GM10266 (cell line): ENCODE measurements at regions not wholly inside any gene's neighbourhood (a gene's known extent, or its start where the extent isn't known, plus 50 kb on each side); places are given as distances from the start of the nearest gene placed in this dataset.

Source experiments
- DNase-seq: peaks from one replicate; pipeline ENCODE4 v3.0.0; 2012; ENCODE audit errors: extremely low spot score
- CTCF ChIP-seq: IDR thresholded peaks from 2 replicates; pipeline ENCODE4 v1.5.1; 2012; ENCODE audit warnings: mild to moderate bottlenecking, low read depth; ENCODE audit not compliant: control insufficient read depth, insufficient read depth; ENCODE audit errors: missing control alignments

GRCh38 chr14:104361101-104361591 lies 218.4 kb upstream of the C14orf180 start:
- TF ChIP-seq CTCF = no peak
- DNase-seq = no peak

DNA sequence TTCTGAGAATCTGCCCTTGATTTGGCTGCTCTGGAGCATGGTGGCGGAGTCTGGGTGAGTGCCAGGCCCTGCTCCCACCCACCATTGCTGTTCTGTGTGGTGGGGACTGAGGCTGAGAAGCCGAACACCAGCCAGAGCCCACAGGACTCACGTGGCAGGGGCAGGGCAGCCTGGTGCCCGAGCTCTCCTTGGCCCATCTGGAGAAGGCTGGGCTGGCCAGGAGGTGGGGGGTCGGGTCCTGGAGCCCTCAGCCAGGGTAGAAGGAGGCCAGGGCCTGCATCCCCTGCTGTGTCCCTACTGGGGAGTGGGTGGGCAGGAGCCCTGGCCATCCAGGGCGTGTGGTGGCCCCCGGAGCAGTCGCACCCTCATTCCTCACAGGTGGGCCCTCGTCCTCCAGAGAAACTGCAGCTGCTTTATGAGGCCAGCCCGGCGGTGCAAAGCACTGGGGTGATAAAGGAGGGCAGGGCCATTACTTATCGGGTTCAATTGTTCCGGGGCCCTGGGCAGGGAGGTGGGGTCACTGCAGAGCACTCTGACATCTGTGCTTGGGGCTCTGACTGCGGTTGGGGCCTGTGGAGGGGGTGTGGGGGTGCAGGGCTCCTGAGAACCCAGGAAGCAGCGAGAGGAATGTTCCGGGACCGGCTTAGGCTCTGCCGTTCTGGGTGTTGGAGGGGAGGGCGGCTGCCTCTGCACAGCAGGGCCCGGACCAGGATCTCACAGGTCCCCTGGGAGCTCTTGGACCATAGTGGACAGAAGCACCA lies 217.5 kb upstream of the C14orf180 start:
- no peak for TF ChIP-seq CTCF
- no peak for DNase-seq

- TF ChIP-seq CTCF = no peak
- DNase-seq = no peak
These were observed 216.6 kb upstream of the C14orf180 start for GRCh38 chr14:104362761-104363605.

- TF ChIP-seq CTCF = no peak
- no peak for DNase-seq
These were observed 215.4 kb upstream of the C14orf180 start for GRCh38 chr14:104363891-104364760.

DNA sequence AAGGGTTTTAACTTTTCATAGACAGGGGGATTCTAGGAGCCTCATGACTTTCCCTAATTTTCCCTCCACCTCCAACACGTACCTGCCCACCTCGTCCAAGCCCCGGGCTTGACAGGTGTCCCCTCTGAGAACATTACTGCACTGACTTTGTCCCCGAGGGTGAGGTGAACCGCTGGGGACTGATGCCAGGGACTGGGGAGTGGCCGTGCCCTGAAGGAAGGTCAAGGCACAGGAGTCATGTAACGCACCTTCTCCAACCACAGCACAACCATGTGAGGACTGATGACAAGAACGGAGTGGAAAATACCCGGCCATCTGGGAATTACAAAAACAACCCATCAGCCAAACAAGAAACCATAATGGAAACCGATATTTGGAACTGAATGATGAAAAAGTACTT lies 214.7 kb upstream of the C14orf180 start:
- no peak for TF ChIP-seq CTCF
- DNase-seq = no peak

DNA sequence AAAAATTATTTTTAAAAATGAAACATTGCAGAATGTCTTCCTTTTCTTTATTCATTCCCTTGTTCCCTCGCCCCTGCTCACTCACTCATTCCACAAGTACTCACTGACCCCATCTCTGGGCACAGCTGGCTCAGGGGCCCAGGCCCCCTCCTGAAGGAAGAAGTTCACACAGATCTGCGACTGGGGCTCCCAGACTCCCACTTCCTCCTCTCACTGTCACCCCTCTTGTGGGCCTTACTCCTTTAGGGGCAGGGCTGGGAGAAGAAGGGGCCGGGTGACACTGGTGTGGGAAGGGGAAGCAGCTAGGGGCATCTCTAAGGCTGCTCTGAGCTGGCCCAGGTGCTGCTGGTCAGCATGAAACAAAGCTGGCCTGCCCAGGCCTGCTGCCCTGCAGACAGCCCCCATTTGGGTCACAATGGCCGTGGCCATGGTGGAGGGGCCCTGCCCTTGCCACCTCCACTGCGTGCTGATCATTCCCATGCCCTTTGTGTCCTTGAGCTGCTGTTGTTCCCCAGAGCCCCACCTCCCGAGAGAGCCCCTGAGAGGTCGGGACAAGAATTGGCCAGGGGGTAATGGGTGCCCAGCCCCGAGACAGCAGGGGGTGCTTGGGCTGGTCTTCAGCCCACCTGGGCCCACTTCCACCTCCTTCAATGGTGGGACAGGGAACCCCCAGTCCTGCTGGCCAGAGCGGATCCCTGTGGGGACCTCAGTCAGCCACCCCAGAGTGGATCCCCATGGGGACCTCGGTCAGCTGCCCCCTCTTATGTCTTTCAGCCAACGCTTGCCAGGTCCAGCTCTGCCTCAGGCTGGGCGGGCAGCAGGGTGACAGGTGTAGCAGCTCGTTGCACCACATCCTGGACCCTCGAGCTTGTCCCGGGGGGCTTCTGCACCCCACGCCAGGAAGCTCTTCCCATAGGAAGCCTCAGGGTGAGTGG lies 212.4 kb upstream of the C14orf180 start:
- DNase-seq = no peak
- TF ChIP-seq CTCF = no peak
